Progenitor cell of endocrine pancreas (in vitro differentiated cells): ENCODE measurements at regions not wholly inside any gene's neighbourhood (a gene's known extent, or its start where the extent isn't known, plus 50 kb on each side); places are given as distances from the start of the nearest gene placed in this dataset.

ENCODE experiments used
- DNase-seq: peaks from one replicate; pipeline ENCODE4 v3.0.0; 2021; ENCODE audit warnings: low spot score; ENCODE audit not compliant: unreplicated experiment
- H3K27ac Mint-ChIP-seq: 2 replicates; pipeline ENCODE4 v1.8.0; 2021; ENCODE audit warnings: mild to moderate bottlenecking, moderate library complexity, mixed read lengths
- H3K27me3 Mint-ChIP-seq: 2 replicates; pipeline ENCODE4 v1.8.0; 2021; ENCODE audit warnings: mixed read lengths
- H3K36me3 Mint-ChIP-seq: 2 replicates; pipeline ENCODE4 v1.8.0; 2022; ENCODE audit warnings: mixed read lengths; ENCODE audit not compliant: insufficient read depth
- H3K4me1 Mint-ChIP-seq: 2 replicates; pipeline ENCODE4 v1.8.0; 2021; ENCODE audit warnings: low read depth, mixed read lengths
- H3K4me3 Mint-ChIP-seq: 2 replicates; pipeline ENCODE4 v1.8.0; 2021; ENCODE audit warnings: low read depth, mild to moderate bottlenecking, moderate library complexity, mixed read lengths
- H3K9me3 Mint-ChIP-seq: 2 replicates; pipeline ENCODE4 v1.8.0; 2021; ENCODE audit warnings: low read depth, mixed read lengths
- TF ChIP-seq, protein P1 (sequence below): fragments of 200-600 bp; sonication (generic); IDR thresholded peaks from one replicate; pipeline ENCODE4 v1.5.0; 2021; ENCODE audit warnings: antibody characterized with exemption, mild to moderate bottlenecking; ENCODE audit not compliant: unreplicated experiment

DNA sequence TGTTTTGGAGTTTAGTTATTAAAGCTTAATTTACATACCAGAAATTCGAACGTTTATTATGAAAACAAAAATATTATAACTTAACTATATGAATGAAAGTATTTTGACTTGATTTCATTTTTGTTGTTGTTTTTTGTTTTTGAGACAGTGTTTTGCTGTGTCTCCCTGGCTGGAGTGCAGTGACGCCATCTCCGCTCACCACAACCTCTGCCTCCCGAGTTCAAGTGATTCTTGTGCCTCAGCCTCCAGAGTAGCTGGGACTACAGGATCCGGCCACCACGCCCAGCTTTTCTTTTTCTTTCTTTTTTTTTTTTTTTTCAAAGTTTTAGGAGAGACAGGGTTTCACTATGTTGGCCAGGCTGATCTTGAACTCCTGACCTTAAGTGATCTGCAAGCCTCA is 392.6 kb downstream of the PCDH17 start:
- H3K36me3 Mint-ChIP-seq, result no peaks in the 10 kb centered on the region

GRCh38 chr13:58025821-58026220 is 394.3 kb downstream of the PCDH17 start:
- no peak for DNase-seq

More for the DNA sequence above, 392.6 kb downstream of the PCDH17 start:
- TF ChIP-seq, protein P1, sequence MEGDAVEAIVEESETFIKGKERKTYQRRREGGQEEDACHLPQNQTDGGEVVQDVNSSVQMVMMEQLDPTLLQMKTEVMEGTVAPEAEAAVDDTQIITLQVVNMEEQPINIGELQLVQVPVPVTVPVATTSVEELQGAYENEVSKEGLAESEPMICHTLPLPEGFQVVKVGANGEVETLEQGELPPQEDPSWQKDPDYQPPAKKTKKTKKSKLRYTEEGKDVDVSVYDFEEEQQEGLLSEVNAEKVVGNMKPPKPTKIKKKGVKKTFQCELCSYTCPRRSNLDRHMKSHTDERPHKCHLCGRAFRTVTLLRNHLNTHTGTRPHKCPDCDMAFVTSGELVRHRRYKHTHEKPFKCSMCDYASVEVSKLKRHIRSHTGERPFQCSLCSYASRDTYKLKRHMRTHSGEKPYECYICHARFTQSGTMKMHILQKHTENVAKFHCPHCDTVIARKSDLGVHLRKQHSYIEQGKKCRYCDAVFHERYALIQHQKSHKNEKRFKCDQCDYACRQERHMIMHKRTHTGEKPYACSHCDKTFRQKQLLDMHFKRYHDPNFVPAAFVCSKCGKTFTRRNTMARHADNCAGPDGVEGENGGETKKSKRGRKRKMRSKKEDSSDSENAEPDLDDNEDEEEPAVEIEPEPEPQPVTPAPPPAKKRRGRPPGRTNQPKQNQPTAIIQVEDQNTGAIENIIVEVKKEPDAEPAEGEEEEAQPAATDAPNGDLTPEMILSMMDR, result no peak
- Mint-ChIP-seq H3K27ac (no peak overlapping the region), H3K4me3 (no peak overlapping the region), H3K9me3 (no peaks in the 10 kb centered on the region), H3K27me3 (no peaks in the 10 kb centered on the region), H3K4me1 (peaks cover 15% of the 10 kb centered on the region)
- no peak for DNase-seq

GRCh38 chr13:58032676-58033460 is 401.3 kb downstream of the PCDH17 start:
- no peaks in the 10 kb centered on the region for H3K27me3 Mint-ChIP-seq
- H3K4me1 Mint-ChIP-seq, result no peaks in the 10 kb centered on the region
- no peaks in the 10 kb centered on the region for H3K9me3 Mint-ChIP-seq
- no peaks in the 10 kb centered on the region for H3K36me3 Mint-ChIP-seq
- TF ChIP-seq, protein P1, result no peak
- DNase-seq, result no peak
- H3K27ac Mint-ChIP-seq, result no peak overlapping the region
- H3K4me3 Mint-ChIP-seq, result no peak overlapping the region

More at GRCh38 chr13:58025821-58026220, 394.3 kb downstream of the PCDH17 start:
- H3K27ac Mint-ChIP-seq, result no peak overlapping the region
- no peaks in the 10 kb centered on the region for H3K9me3 Mint-ChIP-seq
- H3K4me3 Mint-ChIP-seq, result no peak overlapping the region
- TF ChIP-seq, protein P1, result no peak
- H3K36me3 Mint-ChIP-seq, result no peaks in the 10 kb centered on the region
- H3K4me1 Mint-ChIP-seq, result peaks cover 15% of the 10 kb centered on the region
- H3K27me3 Mint-ChIP-seq, result no peaks in the 10 kb centered on the region

DNA sequence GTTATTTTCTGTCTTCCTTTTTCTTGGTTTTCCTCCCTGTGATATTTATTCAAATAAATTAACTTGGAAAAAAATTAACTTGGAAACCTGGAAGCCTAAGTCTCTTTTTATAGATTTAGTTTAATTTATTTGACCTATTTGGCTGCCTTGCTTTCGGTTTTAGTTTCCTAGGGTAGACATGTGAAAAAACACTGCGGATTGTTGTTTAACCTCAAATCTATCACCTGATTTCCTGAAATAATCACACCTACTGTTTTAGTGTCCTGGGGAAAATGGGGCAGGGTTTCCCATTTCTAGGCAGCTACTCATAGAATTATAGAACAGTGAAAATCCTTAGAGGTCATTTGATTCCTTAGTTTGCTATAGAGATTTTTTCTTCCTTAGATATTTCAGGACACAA is 412.4 kb downstream of the PCDH17 start:
- DNase-seq, result no peak
- Mint-ChIP-seq H3K27ac (no peak overlapping the region), H3K4me3 (no peak overlapping the region), H3K4me1 (peaks cover 1% of the 10 kb centered on the region), H3K9me3 (peaks cover 4% of the 10 kb centered on the region), H3K36me3 (no peaks in the 10 kb centered on the region), H3K27me3 (no peaks in the 10 kb centered on the region)
- TF ChIP-seq, protein P1, result no peak

GRCh38 chr13:58048670-58049069 is 417.1 kb downstream of the PCDH17 start:
- H3K4me3 Mint-ChIP-seq, result no peak overlapping the region
- peaks cover 11% of the 10 kb centered on the region for H3K4me1 Mint-ChIP-seq
- H3K36me3 Mint-ChIP-seq, result peaks cover 1% of the 10 kb centered on the region
- peaks cover 10% of the 10 kb centered on the region for H3K9me3 Mint-ChIP-seq
- H3K27ac Mint-ChIP-seq, result no peak overlapping the region
- TF ChIP-seq, protein P1, result no peak
- no peaks in the 10 kb centered on the region for H3K27me3 Mint-ChIP-seq
- DNase-seq, result no peak
